K562 (cell line): ENCODE measurements at regions not wholly inside any gene's neighbourhood (a gene's known extent, or its start where the extent isn't known, plus 50 kb on each side); places are given as distances from the start of the nearest gene placed in this dataset.

Experiments used
- ARID1B ChIP-seq: fragments of 450-650 bp; IDR thresholded peaks from 2 replicates; pipeline ENCODE4 v1.6.1; 2016; ENCODE audit warnings: antibody characterized with exemption, mild to moderate bottlenecking, inconsistent platforms
- CBX3 ChIP-seq, 2 experiments: IDR thresholded peaks; 1 replicate in 1 of 2; 2 replicates in 1 of 2; pipeline ENCODE4 v1.6.1; 2012; ENCODE audit warnings: inconsistent platforms in 2 of 2, low read length in 2 of 2, borderline replicate concordance in 1 of 2, control low read depth in 1 of 2
- CTCF ChIP-seq, 3 experiments: IDR thresholded peaks in 2 of 3; conservative IDR thresholded peaks in 1 of 3; 2 replicates each; pipeline ENCODE4 v1.5.1; 2011 to 2012; ENCODE audit warnings: low read length in 3 of 3, mild to moderate bottlenecking in 3 of 3, control low read depth in 2 of 3, improper control_type of control experiment in 1 of 3, inconsistent platforms in 1 of 3, low read depth in 1 of 3, mixed read lengths in 1 of 3, moderate library complexity in 1 of 3; ENCODE audit not compliant: insufficient read depth in 2 of 3
- EP300 ChIP-seq: IDR thresholded peaks from 2 replicates; pipeline ENCODE4 v1.6.1; 2012; ENCODE audit warnings: low read length, improper control_type of control experiment
- ILK ChIP-seq: fragments of 450-650 bp; IDR thresholded peaks from 2 replicates; pipeline ENCODE4 v1.6.1; 2016; ENCODE audit warnings: missing genetic modification characterization, low read depth, mild to moderate bottlenecking, missing compliant biosample characterization, moderate library complexity, borderline replicate concordance

GRCh38 chr13:83955011-83955410 lies 72.7 kb upstream of the SLITRK1 start:
- TF ChIP-seq ILK: no peak
- no peak for TF ChIP-seq ARID1B
- no peak for TF ChIP-seq CTCF (IDR thresholded peaks at IDR 0.05 in 2 of 3, conservative IDR thresholded peaks at IDR 0.05 in 1 of 3; ENCODE audit: insufficient read depth in 2 of 3, low read depth in 1 of 3, low read length in 3 of 3)
- TF ChIP-seq CBX3 (IDR thresholded peaks at IDR 0.05; ENCODE audit: borderline replicate concordance in 1 of 2, low read length in 2 of 2): no peak
- TF ChIP-seq EP300: no peak
